K562 (cell line): ENCODE measurements at regions not wholly inside any gene's neighbourhood (a gene's known extent, or its start where the extent isn't known, plus 50 kb on each side); places are given as distances from the start of the nearest gene placed in this dataset.

Source experiments
- HOMEZ ChIP-seq: fragments of 250-450 bp; sonication (Bioruptor Pico); IDR thresholded peaks from 2 replicates; pipeline ENCODE4 v1.4.0; 2020; ENCODE audit warnings: mild to moderate bottlenecking, moderate library complexity
- MYC ChIP-seq, 2 experiments: fragments of 250-450 bp in 1 of 2; sonication (Bioruptor Pico) in 1 of 2; IDR thresholded peaks; 2 replicates each; pipeline versions ENCODE4 v1.5.1 to v1.6.1; 2012 to 2021; ENCODE audit warnings: low read depth in 2 of 2, borderline replicate concordance in 1 of 2, improper control_type of control experiment in 1 of 2, low read length in 1 of 2, mild to moderate bottlenecking in 1 of 2, moderate library complexity in 1 of 2
- PRDM10 ChIP-seq: fragments of 450-650 bp; IDR thresholded peaks from 2 replicates; pipeline ENCODE4 v1.6.1; 2018; ENCODE audit not compliant: partially characterized antibody
- PRMT5 ChIP-seq: sonication (generic); formaldehyde crosslinking; IDR thresholded peaks from 2 replicates; pipeline ENCODE4 v1.5.0; 2020; ENCODE audit warnings: missing genetic modification reagents
- RBM14 ChIP-seq: fragments of 200-400 bp; formaldehyde crosslinking; IDR thresholded peaks from 2 replicates; pipeline ENCODE4 v1.6.1; 2018; ENCODE audit warnings: low read depth, mild to moderate bottlenecking, low read length, moderate library complexity, borderline replicate concordance; ENCODE audit not compliant: insufficient read depth
- TCF7L2 ChIP-seq: fragments of 150-350 bp; IDR thresholded peaks from 2 replicates; pipeline ENCODE4 v1.6.1; 2016; ENCODE audit warnings: low read depth, mild to moderate bottlenecking, low read length, moderate library complexity
- ZBTB40 ChIP-seq, 2 experiments: fragments of 450-650 bp in 1 of 2; sonication (generic) in 1 of 2; formaldehyde crosslinking in 1 of 2; IDR thresholded peaks; 2 replicates each; pipeline versions ENCODE4 v1.7.1 to v1.9.0; 2016 to 2022; ENCODE audit warnings: inconsistent platforms in 1 of 2, mild to moderate bottlenecking in 1 of 2, missing genetic modification reagents in 1 of 2
- ZFP1 ChIP-seq: fragments of 450-650 bp; formaldehyde crosslinking; IDR thresholded peaks from 2 replicates; pipeline ENCODE4 v1.4.0; 2020; ENCODE audit warnings: mild to moderate bottlenecking, mixed read lengths

DNA sequence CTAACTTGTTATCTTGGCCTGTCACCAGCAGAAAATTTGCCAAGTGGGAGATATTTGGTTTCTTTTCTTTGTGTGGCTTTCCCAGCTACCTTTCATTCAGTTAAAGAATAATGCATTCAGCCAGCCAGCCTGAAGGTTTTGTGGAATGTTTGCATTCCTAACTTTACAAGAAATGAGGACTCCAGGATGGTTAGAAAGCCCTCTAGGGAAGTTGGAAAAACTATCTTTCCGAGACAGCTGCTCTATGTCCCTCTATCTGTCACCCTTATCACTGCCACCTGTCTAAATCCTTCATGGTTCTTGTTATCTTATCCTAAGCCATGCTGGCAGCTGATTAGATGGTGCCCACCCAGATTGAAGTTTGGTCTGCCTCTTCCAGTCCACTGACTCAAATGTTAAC is 384.2 kb downstream of the SH3BGRL start (continued):
- no peak for TF ChIP-seq PRMT5 (CRISPR knock-in tag)
- no peak for TF ChIP-seq MYC (IDR thresholded peaks at IDR 0.05; ENCODE audit: low read depth, low read length)
- TF ChIP-seq MYC (CRISPR knock-in tag; IDR thresholded peaks at IDR 0.05; ENCODE audit: borderline replicate concordance, low read depth), result no peak
- no peak for TF ChIP-seq RBM14
- no peak for TF ChIP-seq ZBTB40 (IDR thresholded peaks at IDR 0.05)
- no peak for TF ChIP-seq ZBTB40 (CRISPR knock-in tag; IDR thresholded peaks at IDR 0.05)
- no peak for TF ChIP-seq TCF7L2
- TF ChIP-seq ZFP1 (CRISPR knock-in tag), result no peak
- no peak for TF ChIP-seq HOMEZ (CRISPR knock-in tag)
- TF ChIP-seq PRDM10, result no peak
